HG02763 (cell line): ENCODE measurements at regions not wholly inside any gene's neighbourhood (a gene's known extent, or its start where the extent isn't known, plus 50 kb on each side); places are given as distances from the start of the nearest gene placed in this dataset.
A peak's percentile ranks its signal among the peaks of the same experiment; 100 is the strongest.
"Not testable (repeated sequence)": the region's sequence is repeated elsewhere in the genome, so short reads cannot be mapped to it uniquely, and the experiment has no call there.

Experiments
- ATAC-seq: cut with Tn5 transposase; IDR thresholded peaks from one replicate; pipeline ENCODE4 v1.9.1; 2021; ENCODE audit warnings: mild to moderate bottlenecking, moderate library complexity; ENCODE audit not compliant: unreplicated experiment

- no peak for ATAC-seq
Observed at GRCh38 chrX:131595120-131595519, 51.2 kb downstream of the OR13H1 start.

- ATAC-seq = no peak
Observed at GRCh38 chrX:131607792-131608369, 64.0 kb downstream of the OR13H1 start.

GRCh38 chrX:131609480-131609879 is 65.6 kb downstream of the OR13H1 start:
- ATAC-seq = no peak

- no peak for ATAC-seq
Observed at GRCh38 chrX:131613260-131613659, 69.4 kb downstream of the OR13H1 start.

- ATAC-seq = no peak
Observed at GRCh38 chrX:131614241-131614640, 70.4 kb downstream of the OR13H1 start.

DNA sequence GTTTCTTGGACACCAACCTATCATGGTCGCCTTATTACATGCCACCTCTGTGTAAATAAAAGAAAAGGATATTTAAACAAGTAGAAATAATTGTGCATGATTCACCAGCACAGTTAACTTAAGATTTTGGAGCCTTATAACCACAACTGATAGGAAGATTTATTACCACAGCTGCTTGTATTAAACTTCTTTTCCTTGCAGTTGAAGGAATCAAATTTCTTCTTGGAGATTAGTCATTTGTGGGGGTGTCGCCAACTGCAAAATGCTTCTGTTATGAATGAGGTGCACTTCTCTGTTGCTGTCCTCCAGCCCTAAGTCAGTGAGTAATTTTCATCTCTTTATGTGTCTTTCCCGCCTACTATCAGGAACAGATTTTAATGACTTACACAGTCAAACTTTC is 73.3 kb downstream of the OR13H1 start:
- ATAC-seq = no peak

DNA sequence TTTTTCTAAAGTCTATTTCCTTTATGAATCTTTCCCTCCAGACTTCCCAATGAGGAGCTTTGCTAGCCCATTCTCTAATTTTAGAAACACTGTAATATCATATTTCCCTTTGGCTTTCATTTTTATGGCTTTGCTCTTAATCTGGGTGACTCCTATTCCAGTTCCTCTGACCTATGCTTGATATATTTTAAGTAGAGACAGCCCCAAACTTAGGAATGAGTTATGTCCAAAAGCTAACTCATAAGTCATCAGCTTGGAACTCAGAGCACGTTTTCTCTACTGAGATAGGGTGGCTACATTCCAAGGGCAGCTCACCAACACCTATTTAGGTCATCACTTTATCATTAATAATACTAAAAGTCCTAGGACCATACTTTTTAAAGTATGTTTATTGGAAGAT is 77.8 kb downstream of the OR13H1 start:
- no peak for ATAC-seq

DNA sequence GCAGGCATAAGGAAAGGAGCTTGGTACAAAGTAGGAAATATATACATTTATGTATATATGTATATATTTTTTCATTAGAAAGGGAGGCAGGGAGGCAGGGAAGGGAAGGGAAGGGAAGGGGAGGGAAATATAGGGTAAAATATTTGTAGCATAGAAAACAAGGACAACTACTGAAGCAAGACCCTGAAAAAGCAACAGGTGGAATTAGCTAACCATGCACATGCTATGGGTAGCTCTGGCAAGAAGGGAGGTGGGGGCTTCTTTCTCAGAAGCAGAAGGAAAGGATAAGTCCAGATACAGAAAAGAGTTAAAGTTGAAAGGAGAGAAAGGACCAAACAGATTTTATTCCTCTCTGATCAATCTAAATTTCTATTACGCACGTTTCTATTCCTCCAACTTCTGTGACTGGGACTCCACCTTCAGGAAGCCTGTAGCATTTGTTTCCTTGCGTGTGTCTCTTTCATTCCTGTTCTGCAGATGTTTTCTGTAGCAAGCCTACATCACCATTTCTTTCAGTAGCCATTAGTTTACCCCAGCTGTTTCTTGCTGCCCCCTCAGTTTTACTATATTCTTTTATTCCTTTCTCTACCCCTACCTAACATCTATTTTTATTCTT is 82.9 kb downstream of the OR13H1 start:
- no peak for ATAC-seq

GRCh38 chrX:131630534-131630933 is 86.7 kb downstream of the OR13H1 start:
- ATAC-seq = no peak

GRCh38 chrX:131633285-131633917 is 89.5 kb downstream of the OR13H1 start:
- peak; percentile 75 for ATAC-seq

DNA sequence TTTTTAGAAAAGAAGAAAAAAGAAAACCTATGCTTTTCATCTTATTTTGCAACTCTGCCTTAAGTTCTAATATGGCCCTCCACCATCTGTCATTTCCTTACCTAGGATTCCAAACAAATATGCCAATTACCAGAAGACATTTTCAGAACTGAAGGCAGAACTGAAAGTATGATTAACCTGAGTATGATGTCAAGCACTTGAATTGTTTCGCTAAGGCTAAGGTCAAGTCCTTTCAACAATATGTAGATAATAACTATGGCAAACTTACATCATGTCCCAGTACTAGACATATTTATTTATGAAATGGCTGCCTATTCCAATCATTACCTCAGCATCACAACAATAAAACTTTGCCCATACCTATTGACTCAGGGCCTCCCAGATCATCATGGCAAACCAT is 91.0 kb downstream of the OR13H1 start:
- no peak for ATAC-seq

- ATAC-seq = no peak
Observed at GRCh38 chrX:131646106-131646505, 102.2 kb downstream of the OR13H1 start.

GRCh38 chrX:131649741-131650140 is 105.9 kb downstream of the OR13H1 start:
- no peak for ATAC-seq

GRCh38 chrX:131650637-131651410 is 107.0 kb downstream of the OR13H1 start:
- ATAC-seq = no peak

DNA sequence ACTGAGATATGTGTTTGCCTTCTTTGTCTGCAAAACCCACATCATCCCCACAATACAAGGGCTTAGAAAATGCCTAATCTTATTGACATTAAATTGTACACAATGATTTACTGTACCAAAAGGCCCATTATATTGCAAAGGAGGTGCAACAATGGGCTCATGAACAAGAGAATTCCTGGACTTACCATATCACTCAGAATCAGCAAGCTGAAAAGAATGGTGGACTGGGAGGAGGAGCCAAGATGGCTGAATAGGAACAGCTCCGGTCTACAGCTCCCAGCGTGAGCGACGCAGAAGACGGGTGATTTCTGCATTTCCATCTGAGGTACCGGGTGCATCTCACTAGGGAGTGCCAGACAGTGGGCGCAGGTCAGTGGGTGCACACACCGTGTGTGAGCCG is 119.9 kb downstream of the OR13H1 start:
- ATAC-seq = not testable (repeated sequence)

DNA sequence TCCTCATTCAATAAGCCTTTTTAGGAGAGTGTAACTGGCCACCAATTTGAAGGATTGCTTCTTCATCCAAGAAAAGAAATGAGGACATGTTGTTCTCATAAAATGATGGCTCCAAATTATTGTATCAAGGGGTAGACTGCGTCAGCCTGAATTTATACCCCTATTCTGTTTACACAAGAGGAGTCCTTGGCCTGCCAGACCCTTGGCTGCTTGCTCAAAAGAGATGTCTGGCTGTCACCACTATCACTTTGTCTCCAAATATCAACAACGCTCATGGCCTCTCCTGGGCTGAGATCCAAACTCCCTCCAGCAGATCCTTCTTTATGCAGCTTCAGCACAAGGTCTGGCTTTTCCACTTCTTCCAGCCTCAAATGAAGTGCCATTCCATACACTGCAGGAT is 127.9 kb downstream of the OR13H1 start:
- no peak for ATAC-seq

DNA sequence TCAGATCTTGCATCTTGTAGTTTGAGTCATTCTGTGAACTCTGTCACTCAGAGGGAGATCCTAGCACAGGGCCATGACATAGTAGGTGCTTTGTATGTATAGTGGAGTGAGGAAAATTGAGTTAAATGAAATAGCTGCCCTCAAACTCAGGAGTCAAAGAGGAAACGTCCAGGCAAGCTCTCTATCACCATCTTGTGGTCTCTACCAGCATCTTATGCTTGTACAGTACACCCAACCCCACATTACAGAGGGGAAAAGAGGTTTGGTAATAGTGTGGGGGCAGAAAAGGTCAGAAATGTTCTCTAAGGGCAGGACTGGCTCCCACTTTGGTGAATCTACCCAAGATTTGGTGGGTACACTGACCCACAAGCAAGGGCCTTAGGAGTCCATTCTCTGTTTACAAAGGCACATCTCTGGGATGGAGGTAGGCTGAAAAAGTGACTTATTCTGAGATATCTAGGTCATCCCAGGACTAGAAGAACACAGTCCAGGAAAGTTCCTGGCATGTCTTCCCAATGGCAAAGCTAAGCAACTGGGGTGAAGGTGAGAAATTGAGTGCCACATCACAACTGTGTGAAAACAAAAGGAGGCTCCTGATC is 131.8 kb downstream of the OR13H1 start:
- no peak for ATAC-seq

DNA sequence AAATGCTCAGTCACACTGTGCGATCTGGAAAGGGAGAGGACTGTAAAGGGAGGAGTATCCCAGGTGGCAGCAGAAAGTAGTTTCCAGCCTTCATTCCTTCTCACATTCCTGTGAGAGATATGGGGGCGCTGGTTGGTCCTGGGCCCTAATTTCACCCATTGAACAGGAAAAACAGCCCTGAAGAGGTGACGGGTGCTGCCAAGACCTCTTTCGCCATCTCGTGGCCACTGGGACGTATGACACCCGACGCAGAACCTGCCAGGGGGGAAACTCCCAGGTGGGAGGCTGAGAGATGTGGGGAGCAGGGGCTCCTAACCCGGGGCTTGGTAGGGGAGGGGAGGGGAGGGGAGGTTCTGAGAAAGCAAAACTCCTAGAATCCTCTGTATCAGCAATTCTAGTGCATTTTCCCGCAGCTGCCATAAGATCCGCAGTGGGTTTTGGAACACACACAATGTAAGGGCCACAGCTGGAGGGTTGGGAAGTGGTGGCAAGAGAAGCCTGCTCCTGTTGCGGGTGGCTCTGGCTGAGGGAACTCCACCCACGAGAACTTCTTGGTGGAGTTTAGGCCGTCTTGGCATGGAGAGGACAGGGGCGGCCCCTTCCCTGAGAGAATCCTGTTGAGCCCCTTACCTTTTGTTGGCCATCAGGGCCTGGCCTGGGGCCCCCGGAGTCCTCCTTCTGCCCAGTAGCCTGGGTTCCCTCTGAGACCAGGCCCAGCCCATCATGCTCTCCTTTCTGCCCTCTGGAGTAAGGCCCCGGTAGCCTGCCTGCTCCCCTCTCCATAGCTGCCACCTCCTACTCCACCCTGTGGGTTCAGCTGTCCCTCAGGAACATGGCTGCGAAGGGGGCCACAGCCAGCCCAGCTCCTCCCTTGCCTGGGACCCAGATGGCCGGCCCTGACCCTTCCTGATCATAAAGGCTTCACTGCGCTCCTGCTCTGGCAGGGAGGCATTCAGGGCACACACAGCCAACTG is 134.1 kb downstream of the OR13H1 start:
- peak; percentile 70 for ATAC-seq

DNA sequence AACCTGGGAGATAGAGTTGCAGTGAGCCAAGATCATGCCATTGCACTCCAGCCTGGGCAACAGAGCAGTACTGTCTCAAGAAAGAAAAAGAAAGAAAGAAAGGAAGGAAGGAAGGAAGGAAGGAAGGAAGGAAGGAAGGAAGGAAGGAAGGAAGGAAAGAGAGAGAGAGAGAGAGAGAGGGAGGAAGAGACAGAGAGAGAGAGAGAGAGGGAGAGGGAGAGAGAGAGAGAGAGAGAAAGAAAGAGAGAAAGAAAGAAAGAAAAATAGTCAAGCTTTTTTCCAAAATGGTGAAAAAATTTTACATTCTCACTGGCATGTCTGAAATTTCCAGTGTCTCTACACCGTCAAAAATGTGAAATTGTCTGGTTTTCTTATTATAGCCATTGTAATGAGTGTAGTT is 138.9 kb downstream of the OR13H1 start:
- ATAC-seq = not testable (repeated sequence)

DNA sequence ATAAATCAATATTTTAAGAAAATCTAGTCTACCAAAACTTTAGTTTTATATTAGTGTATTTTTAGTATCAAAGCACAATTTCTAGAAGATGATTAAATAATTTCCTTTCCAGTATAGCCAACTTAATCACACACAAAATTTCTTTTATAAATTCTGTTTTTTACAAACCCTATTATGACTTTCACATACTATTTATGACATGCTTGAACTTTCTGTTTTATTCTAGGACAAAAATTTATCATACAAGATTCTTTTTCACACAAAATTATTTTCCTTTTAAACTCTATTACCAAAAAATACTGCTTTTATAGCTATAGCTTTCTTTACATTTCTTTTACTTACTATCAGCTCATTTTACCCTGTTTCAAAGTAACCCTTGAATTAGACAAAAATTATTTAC is 149.5 kb downstream of the OR13H1 start:
- no peak for ATAC-seq
